G401.6 (cell line): ENCODE measurements at regions not wholly inside any gene's neighbourhood (a gene's known extent, or its start where the extent isn't known, plus 50 kb on each side); places are given as distances from the start of the nearest gene placed in this dataset.
"Not testable (repeated sequence)": the region's sequence is repeated elsewhere in the genome, so short reads cannot be mapped to it uniquely, and the experiment has no call there.

ENCODE experiments used
- FAIRE-seq: peaks from 2 replicates; lab custom pipeline; 2012; peaks lifted over from hg19 to GRCh38; lab: Jason Lieb, UNC

GRCh38 chr12:11539156-11539555 is 110.3 kb upstream of the ETV6 start:
- FAIRE-seq: no peak

GRCh38 chr12:11540156-11540555 is 109.3 kb upstream of the ETV6 start:
- FAIRE-seq: no peak

DNA sequence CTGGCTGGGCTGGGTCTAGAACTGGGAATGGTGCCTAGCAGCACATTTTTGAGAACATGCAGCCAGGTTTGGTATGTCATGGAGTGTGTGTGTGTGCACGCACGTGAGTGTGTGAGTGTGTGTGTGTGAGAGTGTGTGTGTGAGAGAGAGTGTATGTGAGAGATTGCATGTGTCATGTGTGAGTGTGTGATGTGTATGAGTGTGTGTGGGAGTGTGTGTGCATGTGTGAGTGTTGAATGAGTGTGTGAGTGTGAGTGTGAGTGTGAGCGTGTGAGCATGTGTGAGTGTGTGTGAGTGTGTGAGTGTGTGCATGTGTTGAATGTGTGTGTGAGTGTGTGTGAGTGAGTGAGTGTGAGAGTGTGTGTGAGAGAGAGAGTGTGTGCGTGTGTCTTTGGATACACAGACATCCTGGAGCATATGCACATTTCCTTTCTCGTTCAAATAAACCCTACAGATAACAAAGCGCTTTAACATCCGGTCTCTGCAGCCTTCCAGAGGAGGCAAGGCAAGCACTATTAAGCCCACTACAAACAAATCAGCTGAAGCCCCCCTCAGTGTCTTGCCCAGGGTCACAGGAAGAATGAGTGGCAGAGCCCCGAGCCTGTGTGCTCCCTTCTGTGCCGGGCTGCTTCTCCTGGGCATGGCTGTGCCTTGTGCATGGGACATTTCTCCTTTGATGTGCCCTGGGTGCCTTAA is 108.7 kb upstream of the ETV6 start:
- no peak for FAIRE-seq

GRCh38 chr12:11542599-11542998 is 106.9 kb upstream of the ETV6 start:
- no peak for FAIRE-seq

DNA sequence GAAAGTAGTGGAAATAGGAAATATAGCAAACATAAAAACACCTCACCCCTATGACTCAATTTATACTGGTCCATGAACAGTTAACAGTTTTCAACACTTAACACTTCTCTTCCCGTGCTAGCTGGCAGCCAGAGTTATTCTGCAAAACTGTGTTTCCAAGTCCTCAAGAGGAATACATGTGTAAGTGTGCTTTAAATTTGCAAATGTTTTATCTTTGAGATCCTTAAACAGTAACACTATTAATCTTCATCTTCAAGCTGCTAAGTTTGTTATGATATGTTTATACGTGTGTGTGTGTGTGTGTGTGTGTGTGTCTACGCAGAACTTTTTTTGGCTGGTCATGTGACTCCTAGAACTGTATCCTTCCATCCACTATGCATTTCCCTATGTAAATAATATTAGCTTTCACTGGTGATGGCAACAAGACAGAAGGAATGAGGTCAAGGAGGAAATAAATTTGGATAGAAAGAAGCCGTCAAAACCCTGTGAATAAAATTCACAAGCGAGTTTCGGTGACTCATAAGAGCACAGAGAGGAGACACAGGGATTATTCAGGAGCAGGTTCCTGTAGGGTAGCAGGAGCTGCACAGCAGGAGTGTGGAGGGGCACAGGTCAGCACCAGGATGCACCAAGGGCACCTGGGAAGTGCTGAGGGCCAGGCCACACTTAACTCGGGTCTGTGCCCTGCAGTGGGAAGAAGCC is 105.9 kb upstream of the ETV6 start:
- FAIRE-seq: no peak

GRCh38 chr12:11545484-11546330 is 103.8 kb upstream of the ETV6 start:
- no peak for FAIRE-seq

- not testable (repeated sequence) for FAIRE-seq
These were observed 102.7 kb upstream of the ETV6 start for GRCh38 chr12:11546582-11547270.

DNA sequence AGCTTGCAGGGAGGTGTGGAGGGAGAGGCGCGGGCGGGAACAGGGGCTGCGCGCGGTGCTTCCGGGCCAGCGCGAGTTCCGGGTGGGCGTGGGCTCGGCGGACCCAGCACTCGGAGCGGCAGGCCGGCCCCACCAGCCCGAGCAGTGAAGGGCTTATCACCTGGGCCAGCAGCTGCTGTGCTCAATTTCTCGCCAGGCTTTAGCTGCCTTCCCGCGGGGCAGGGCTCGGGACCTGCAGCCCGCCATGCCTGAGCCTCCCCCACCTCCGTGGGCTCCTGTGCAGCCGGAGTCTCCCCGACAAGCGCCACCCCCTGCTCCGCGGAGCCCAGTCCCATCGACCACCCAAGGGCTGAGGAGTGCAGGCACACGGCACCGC is 102.2 kb upstream of the ETV6 start:
- not testable (repeated sequence) for FAIRE-seq

DNA sequence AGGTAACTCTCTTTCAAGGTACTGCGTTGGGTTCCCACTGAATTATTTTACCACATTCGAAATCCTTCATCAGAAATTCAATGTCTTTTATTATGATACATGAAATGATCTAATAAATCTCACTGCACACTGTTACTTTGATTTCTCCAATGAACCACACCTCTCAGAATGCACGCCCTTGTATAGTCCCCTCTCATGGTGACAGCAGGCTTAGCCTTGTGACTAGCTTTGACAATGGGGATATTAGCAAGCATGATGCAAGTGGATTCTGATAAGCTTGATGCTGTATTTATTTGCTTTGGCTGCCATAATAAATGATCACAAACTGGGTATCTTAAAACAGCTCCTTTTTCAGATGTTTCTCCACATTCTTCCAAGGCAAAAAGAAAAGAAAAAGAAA is 100.4 kb upstream of the ETV6 start:
- no peak for FAIRE-seq

DNA sequence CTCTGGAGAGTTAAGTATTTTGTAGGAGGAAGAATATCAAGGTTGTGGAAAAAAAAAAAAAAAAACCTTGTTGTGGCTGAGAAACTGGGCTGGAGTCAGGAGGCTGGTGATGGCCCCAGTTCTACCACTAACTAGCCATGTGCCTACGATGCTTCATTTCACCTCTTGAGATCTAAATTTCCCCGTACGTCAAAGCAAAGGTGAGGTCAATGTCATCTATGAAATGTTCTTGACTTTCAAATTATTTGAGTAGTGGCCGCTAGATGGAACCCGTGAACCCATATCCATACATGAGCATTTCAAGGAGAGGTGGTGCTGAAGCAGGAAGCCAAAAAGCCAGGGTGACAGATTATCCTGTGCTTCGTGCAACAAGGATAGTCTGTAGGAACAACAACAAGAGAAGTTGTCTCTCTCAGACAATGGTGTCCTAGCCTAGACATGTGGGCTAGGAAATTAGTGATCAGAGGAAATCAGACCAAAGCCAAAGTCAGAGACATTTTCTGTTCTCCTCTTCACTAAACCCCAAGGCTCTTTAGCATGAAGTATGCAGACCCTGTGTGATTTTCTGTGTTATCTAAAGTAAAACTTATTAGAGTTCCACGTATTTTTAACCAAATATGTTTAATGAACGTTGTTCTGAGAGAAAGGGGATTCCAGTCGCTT is 95.5 kb upstream of the ETV6 start:
- FAIRE-seq: peak; percentile 89

GRCh38 chr12:11555195-11555594 is 94.3 kb upstream of the ETV6 start:
- FAIRE-seq: no peak

- no peak for FAIRE-seq
These were observed 93.5 kb upstream of the ETV6 start for GRCh38 chr12:11555743-11556625.

- FAIRE-seq: no peak
These were observed 92.8 kb upstream of the ETV6 start for GRCh38 chr12:11556682-11557081.

GRCh38 chr12:11559626-11560340 is 89.7 kb upstream of the ETV6 start:
- no peak for FAIRE-seq

DNA sequence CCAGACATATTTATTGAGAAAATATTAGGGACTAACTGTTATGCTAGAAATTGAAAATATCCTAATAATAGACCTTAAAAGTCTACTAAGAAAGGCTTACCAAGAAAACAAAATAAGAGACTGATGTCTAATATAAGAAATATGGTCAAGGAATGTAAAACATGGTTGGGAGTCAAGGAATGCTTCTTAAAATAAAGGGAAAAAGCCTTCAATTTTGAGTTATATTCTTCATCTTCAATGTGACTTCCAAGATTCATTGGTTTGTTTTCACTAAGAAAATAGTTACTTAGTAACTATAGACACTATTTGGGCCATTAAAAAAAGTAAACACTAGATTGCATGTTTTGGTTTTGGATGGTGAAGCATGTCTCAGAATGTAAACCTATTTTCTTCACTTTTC is 88.1 kb upstream of the ETV6 start:
- FAIRE-seq: no peak

- FAIRE-seq: peak; percentile 50
These were observed 85.4 kb upstream of the ETV6 start for GRCh38 chr12:11563785-11564739.

DNA sequence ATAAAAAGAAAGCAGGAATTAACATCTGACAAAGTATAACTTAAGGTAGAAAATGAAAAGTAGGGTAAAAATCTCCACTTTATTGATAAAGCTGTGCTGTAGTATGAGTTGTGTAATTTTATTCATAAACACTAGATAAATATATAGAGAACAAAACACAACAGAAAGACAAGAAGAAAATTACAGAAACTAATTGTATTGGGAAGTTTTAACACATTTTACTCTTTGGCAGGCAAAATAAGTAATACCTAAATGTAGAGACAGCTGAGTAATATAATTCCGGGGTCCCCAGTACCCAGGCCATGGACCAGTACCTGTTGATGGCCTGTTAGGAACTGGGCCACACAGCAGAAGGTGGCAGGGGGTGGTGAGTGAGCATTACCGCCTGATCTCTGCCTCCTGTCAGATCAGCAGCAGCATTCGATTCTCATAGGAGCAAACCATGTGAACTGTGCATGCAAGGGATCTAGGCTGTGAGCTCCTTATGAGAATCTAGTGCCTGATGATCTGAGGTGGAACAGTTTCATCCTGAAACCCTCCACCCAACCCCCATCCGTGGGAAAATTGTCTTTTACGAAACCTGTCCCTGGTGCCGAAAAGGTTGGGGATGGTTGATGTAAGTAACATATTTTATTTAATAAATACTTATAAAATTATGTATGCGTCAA is 84.4 kb upstream of the ETV6 start:
- FAIRE-seq: no peak

DNA sequence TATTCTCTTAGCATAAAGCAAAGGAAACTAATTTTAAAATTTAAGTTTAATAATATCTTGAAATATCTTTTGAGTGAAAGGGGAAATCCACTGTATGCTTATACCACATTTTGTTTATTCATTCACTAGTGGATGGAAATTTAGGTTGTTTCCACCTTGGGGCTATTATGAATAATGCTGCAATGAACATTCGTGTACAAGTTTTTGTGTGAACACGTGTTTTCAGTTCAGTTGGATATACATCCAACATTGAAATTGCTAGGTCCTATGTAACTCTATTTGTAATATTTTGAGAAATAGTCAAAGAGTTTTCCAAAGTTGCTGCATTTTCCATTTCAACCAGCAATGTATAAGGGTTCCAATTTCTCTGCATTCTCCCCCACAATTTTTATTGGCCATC is 83.7 kb upstream of the ETV6 start:
- FAIRE-seq: no peak
